Vagina (tissue), 2 donors: ENCODE measurements at regions not wholly inside any gene's neighbourhood (a gene's known extent, or its start where the extent isn't known, plus 50 kb on each side); places are given as distances from the start of the nearest gene placed in this dataset.

ENCODE experiments used
- POLR2A ChIP-seq, 2 donors: fragments of 450-650 bp; IDR thresholded peaks; one replicate each; pipeline ENCODE4 v1.6.1; 2017; ENCODE audit warnings: antibody characterized with exemption in 2 of 2, mild to moderate bottlenecking in 2 of 2, moderate library complexity in 2 of 2
- TF ChIP-seq, protein P1 (sequence below), 3 experiments: fragments of 450-650 bp in 2 of 3; fragments of 200-600 bp in 1 of 3; sonication (generic) in 1 of 3; IDR thresholded peaks; one replicate each; pipeline ENCODE4 v1.5.1; 2017 to 2019; ENCODE audit warnings: antibody characterized with exemption in 3 of 3, mild to moderate bottlenecking in 2 of 3, moderate library complexity in 2 of 3

DNA sequence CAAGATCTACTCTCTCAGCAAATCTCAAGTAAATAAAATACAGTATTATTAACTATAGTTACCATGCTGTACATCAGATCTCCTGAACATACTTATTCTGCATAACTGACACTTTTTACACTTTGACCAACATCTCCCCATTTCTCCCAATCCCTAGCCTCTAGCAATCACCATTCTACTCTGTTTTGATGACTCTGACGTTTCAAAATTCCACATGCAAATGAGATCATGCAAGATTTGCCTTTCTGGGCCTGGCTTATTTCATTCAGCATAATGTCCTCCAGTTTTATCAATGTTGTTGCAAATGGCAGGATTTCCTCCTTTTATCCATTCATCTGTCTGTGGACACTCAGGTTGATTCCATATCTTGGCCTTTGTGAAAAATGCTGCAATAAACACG, 266.3 kb downstream of the RFPL4B start:
- no peak for TF ChIP-seq POLR2A (IDR thresholded peaks at IDR 0.05)
- TF ChIP-seq, protein P1, sequence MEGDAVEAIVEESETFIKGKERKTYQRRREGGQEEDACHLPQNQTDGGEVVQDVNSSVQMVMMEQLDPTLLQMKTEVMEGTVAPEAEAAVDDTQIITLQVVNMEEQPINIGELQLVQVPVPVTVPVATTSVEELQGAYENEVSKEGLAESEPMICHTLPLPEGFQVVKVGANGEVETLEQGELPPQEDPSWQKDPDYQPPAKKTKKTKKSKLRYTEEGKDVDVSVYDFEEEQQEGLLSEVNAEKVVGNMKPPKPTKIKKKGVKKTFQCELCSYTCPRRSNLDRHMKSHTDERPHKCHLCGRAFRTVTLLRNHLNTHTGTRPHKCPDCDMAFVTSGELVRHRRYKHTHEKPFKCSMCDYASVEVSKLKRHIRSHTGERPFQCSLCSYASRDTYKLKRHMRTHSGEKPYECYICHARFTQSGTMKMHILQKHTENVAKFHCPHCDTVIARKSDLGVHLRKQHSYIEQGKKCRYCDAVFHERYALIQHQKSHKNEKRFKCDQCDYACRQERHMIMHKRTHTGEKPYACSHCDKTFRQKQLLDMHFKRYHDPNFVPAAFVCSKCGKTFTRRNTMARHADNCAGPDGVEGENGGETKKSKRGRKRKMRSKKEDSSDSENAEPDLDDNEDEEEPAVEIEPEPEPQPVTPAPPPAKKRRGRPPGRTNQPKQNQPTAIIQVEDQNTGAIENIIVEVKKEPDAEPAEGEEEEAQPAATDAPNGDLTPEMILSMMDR (IDR thresholded peaks at IDR 0.05) = no peak
